ENCODE measurements at regions not wholly inside any gene's neighbourhood (a gene's known extent, or its start where the extent isn't known, plus 50 kb on each side); places are given as distances from the start of the nearest gene placed in this dataset.

- ChIA-PET CTCF (ENCODE audit: low intra/inter-chr PET ratio, low total read pairs) (no interaction called here), POLR2A (no interaction called here)
- Histone ChIP-seq H3K27ac (ENCODE audit: extremely low read length, insufficient read depth, low read length) (no peak overlapping the region), H3K27me3 (ENCODE audit: control insufficient read depth in 1 of 2, insufficient read depth in 2 of 2, low read length in 2 of 2) (peaks cover 0 to 10% of the 10 kb centered on the region in 2 experiments; a peak in 1 of 5 replicates), H2AFZ (ENCODE audit: low read length) (no peak overlapping the region), H3K4me3 (replicated peaks in 1 of 3; ENCODE audit: insufficient read depth in 1 of 3, low read depth in 2 of 3, low read length in 3 of 3) (no peak overlapping the region), H3K9ac (ENCODE audit: insufficient read depth, low read depth, low read length) (no peak overlapping the region), H3K4me1 (ENCODE audit: insufficient read depth, low read length) (no peaks in the 10 kb centered on the region), H3K36me3 (replicated peaks in 1 of 2; ENCODE audit: control insufficient read depth in 1 of 2, insufficient read depth in 2 of 2, low read length in 2 of 2) (no peaks in the 10 kb centered on the region), H4K20me1 (ENCODE audit: insufficient read depth, low read length) (no peaks in the 10 kb centered on the region), H3K9me3 (ENCODE audit: low read length) (no peaks in the 10 kb centered on the region), H3K79me2 (ENCODE audit: insufficient read depth, low read length) (no peaks in the 10 kb centered on the region), H3K4me2 (ENCODE audit: low read depth, low read length) (no peak overlapping the region)
- intact Hi-C loops (cut with micrococcal nuclease; ENCODE audit: unreplicated experiment) (no loop called here), in situ Hi-C loops (cut with HindIII; ENCODE audit: extremely low pct_ligation_motif_present, low pct_unique_long_range_greater_than_20kb) (no loop called here)
- BruUV-seq (replicated peaks), result no TSS peak
- ATAC-seq (no peak), DNase-seq (ENCODE audit: low spot score) (no peak), FAIRE-seq (no peak)
- TF ChIP-seq TFDP1 (CRISPR knock-in tag; IDR thresholded peaks at IDR 0.05; ENCODE audit: borderline replicate concordance) (no peak), RNF219 (CRISPR knock-in tag; IDR thresholded peaks at IDR 0.05) (no peak), ETS1 (CRISPR knock-in tag; IDR thresholded peaks at IDR 0.05) (no peak), ZBTB46 (CRISPR knock-in tag; IDR thresholded peaks at IDR 0.05; ENCODE audit: borderline replicate concordance) (no peak), BRF2 (CRISPR knock-in tag; IDR thresholded peaks at IDR 0.05) (no peak), ETV6 (CRISPR knock-in tag; conservative IDR thresholded peaks at IDR 0.05) (no peak), PBX2 (CRISPR knock-in tag; IDR thresholded peaks at IDR 0.05) (no peak)
- WGBS (ENCODE audit: low lambda C conversion rate), result under 1% methylated on average over 9 of the region's 9 CpGs
Observed at GRCh38 chr5:168193493-168194250, 97.8 kb upstream of the WWC1 start.
